Chondrocyte (in vitro differentiated cells): ENCODE measurements at regions not wholly inside any gene's neighbourhood (a gene's known extent, or its start where the extent isn't known, plus 50 kb on each side); places are given as distances from the start of the nearest gene placed in this dataset.

Experiments used
- DNase-seq: peaks from one replicate; pipeline ENCODE4 v3.0.0; 2021; ENCODE audit warnings: mixed read lengths, low spot score
- H3K27ac Mint-ChIP-seq: one replicate; pipeline ENCODE4 v1.8.0; 2021; ENCODE audit warnings: mild to moderate bottlenecking, moderate library complexity, mixed read lengths; ENCODE audit not compliant: unreplicated experiment
- H3K27me3 Mint-ChIP-seq: 2 replicates; pipeline ENCODE4 v1.8.0; 2021; ENCODE audit warnings: low read depth, mixed read lengths
- H3K36me3 Mint-ChIP-seq: 2 replicates; pipeline ENCODE4 v1.8.0; 2021; ENCODE audit warnings: low read depth, mixed read lengths
- H3K4me1 Mint-ChIP-seq: 2 replicates; pipeline ENCODE4 v1.8.0; 2021; ENCODE audit warnings: low read depth, mild to moderate bottlenecking, mixed read lengths
- H3K4me3 Mint-ChIP-seq: one replicate; pipeline ENCODE4 v1.8.0; 2021; ENCODE audit warnings: mild to moderate bottlenecking, moderate library complexity, mixed read lengths; ENCODE audit not compliant: unreplicated experiment
- H3K9me3 Mint-ChIP-seq: 2 replicates; pipeline ENCODE4 v1.8.0; 2021; ENCODE audit warnings: low read depth, mixed read lengths
- CTCF ChIP-seq: fragments of 200-600 bp; sonication (generic); IDR thresholded peaks from 2 replicates; pipeline ENCODE4 v1.5.0; 2021; ENCODE audit warnings: antibody characterized with exemption, mild to moderate bottlenecking, moderate library complexity

GRCh38 chr12:124482901-124483799, 84.3 kb downstream of the NCOR2 start:
- H3K27me3 Mint-ChIP-seq: no peaks in the 10 kb centered on the region
- no peak overlapping the region for H3K4me3 Mint-ChIP-seq
- no peak for DNase-seq
- TF ChIP-seq CTCF: no peak
- H3K4me1 Mint-ChIP-seq: peaks cover 43% of the 10 kb centered on the region
- H3K27ac Mint-ChIP-seq: no peak overlapping the region
- H3K36me3 Mint-ChIP-seq: peaks cover 17% of the 10 kb centered on the region
- no peaks in the 10 kb centered on the region for H3K9me3 Mint-ChIP-seq

- H3K27me3 Mint-ChIP-seq: no peaks in the 10 kb centered on the region
- peaks cover 17% of the 10 kb centered on the region for H3K36me3 Mint-ChIP-seq
- no peak overlapping the region for H3K27ac Mint-ChIP-seq
- peaks cover 38% of the 10 kb centered on the region for H3K4me1 Mint-ChIP-seq
- TF ChIP-seq CTCF: no peak
- no peaks in the 10 kb centered on the region for H3K9me3 Mint-ChIP-seq
- H3K4me3 Mint-ChIP-seq: no peak overlapping the region
- no peak for DNase-seq
Measured at GRCh38 chr12:124482567-124482893, 84.9 kb downstream of the NCOR2 start.

GRCh38 chr12:124481772-124482566, 85.4 kb downstream of the NCOR2 start:
- no peaks in the 10 kb centered on the region for H3K9me3 Mint-ChIP-seq
- H3K4me3 Mint-ChIP-seq: no peak overlapping the region
- no peaks in the 10 kb centered on the region for H3K27me3 Mint-ChIP-seq
- H3K27ac Mint-ChIP-seq: no peak overlapping the region
- peaks cover 19% of the 10 kb centered on the region for H3K36me3 Mint-ChIP-seq
- peaks cover 34% of the 10 kb centered on the region for H3K4me1 Mint-ChIP-seq
- no peak for TF ChIP-seq CTCF
- no peak for DNase-seq

- no peak for DNase-seq
- Mint-ChIP-seq H3K9me3 (no peaks in the 10 kb centered on the region), H3K27me3 (no peaks in the 10 kb centered on the region), H3K4me1 (peaks cover 34% of the 10 kb centered on the region), H3K27ac (peak overlapping the region; percentile 12), H3K36me3 (peaks cover 22% of the 10 kb centered on the region), H3K4me3 (no peak overlapping the region)
- TF ChIP-seq CTCF: no peak
Measured at GRCh38 chr12:124481257-124481750, 86.1 kb downstream of the NCOR2 start.

GRCh38 chr12:124480469-124481256, 86.7 kb downstream of the NCOR2 start:
- H3K36me3 Mint-ChIP-seq: peaks cover 24% of the 10 kb centered on the region
- no peaks in the 10 kb centered on the region for H3K9me3 Mint-ChIP-seq
- TF ChIP-seq CTCF: no peak
- peaks cover 34% of the 10 kb centered on the region for H3K4me1 Mint-ChIP-seq
- peak overlapping the region; percentile 22 for H3K27ac Mint-ChIP-seq
- H3K27me3 Mint-ChIP-seq: no peaks in the 10 kb centered on the region
- no peak overlapping the region for H3K4me3 Mint-ChIP-seq
- no peak for DNase-seq
